IMR-90 (cell line): ENCODE measurements at regions not wholly inside any gene's neighbourhood (a gene's known extent, or its start where the extent isn't known, plus 50 kb on each side); places are given as distances from the start of the nearest gene placed in this dataset.
A peak's percentile ranks its signal among the peaks of the same experiment; 100 is the strongest.

ENCODE experiments used
- ATAC-seq: fragments of 200-7000 bp; cut with Tn5 transposase; 2 replicates; pipeline ENCODE4 v1.9.1; 2020; ENCODE audit warnings: low read depth, mild to moderate bottlenecking, moderate library complexity
- BruUV-seq: library from RNA; stranded (reverse); fragments of 400-500 nt; replicated peaks from 2 replicates; lab custom pipeline; 2021; lab: Mats Ljungman, UMichigan
- CTCF ChIA-PET: fragments of 300-600 bp; formaldehyde crosslinking; extraction: SDS; loops from one replicate; lab custom pipeline; 2021; ENCODE audit warnings: antibody characterized with exemption; lab: Yijun Ruan, JAX
- POLR2A ChIA-PET: fragments of 300-600 bp; sonication (Branson Sonifier 250); formaldehyde crosslinking; loops from one replicate; lab custom pipeline; 2022; ENCODE audit warnings: antibody characterized with exemption; ENCODE audit not compliant: unreplicated experiment; lab: Charles Lee
- DNase-seq: peaks from one replicate; pipeline ENCODE4 v3.0.0; 2013
- H2AFZ ChIP-seq: replicated peaks from 2 replicates; pipeline ENCODE3; 2013; ENCODE audit warnings: low read length, mild to moderate bottlenecking; ENCODE audit not compliant: poor library complexity
- H2AK5ac ChIP-seq: 2 replicates; pipeline ENCODE4 v1.6.1; 2013; ENCODE audit warnings: low read depth, low read length, inconsistent platforms
- H2AK9ac ChIP-seq: replicated peaks from 2 replicates; pipeline ENCODE3; 2013; ENCODE audit warnings: mild to moderate bottlenecking, low read depth, low read length, moderate library complexity; ENCODE audit not compliant: poor library complexity
- H2BK120ac ChIP-seq: 2 replicates; pipeline ENCODE4 v1.6.1; 2013; ENCODE audit warnings: low read depth, low read length, inconsistent platforms
- H2BK15ac ChIP-seq: 3 replicates; pipeline ENCODE4 v1.6.1; 2013; ENCODE audit warnings: low read depth, low read length, inconsistent platforms
- H2BK20ac ChIP-seq: 2 replicates; pipeline ENCODE4 v1.6.1; 2013; ENCODE audit warnings: low read depth, mild to moderate bottlenecking, inconsistent platforms, low read length, moderate library complexity
- H2BK5ac ChIP-seq: 2 replicates; pipeline ENCODE4 v1.6.1; 2013; ENCODE audit warnings: mild to moderate bottlenecking, low read depth, low read length, inconsistent platforms; ENCODE audit not compliant: poor library complexity, severe bottlenecking
- H3K14ac ChIP-seq: replicated peaks from 2 replicates; pipeline ENCODE4 v1.6.1; 2013; ENCODE audit warnings: low read depth, low read length, inconsistent platforms
- H3K18ac ChIP-seq: 2 replicates; pipeline ENCODE4 v1.6.1; 2013; ENCODE audit warnings: low read depth, low read length, control low read depth
- H3K23ac ChIP-seq: 2 replicates; pipeline ENCODE4 v1.6.1; 2013; ENCODE audit warnings: low read depth, low read length, inconsistent platforms
- H3K27ac ChIP-seq: 2 replicates; pipeline ENCODE4 v1.5.1; 2013; ENCODE audit warnings: mild to moderate bottlenecking, control low read depth, low read length; ENCODE audit not compliant: insufficient read depth
- H3K27me3 ChIP-seq: 2 replicates; pipeline ENCODE4 v1.6.1; 2013; ENCODE audit warnings: low read length; ENCODE audit not compliant: control insufficient read depth, insufficient read depth
- H3K36me3 ChIP-seq: 2 replicates; pipeline ENCODE4 v1.6.1; 2013; ENCODE audit warnings: low read length, mixed read lengths; ENCODE audit not compliant: control insufficient read depth, insufficient read depth
- H3K4ac ChIP-seq: 2 replicates; pipeline ENCODE4 v1.6.1; 2013; ENCODE audit warnings: low read depth, low read length, inconsistent platforms
- H3K4me1 ChIP-seq: 2 replicates; pipeline ENCODE4 v1.6.1; 2013; ENCODE audit warnings: low read length, mixed read lengths; ENCODE audit not compliant: control insufficient read depth, insufficient read depth
- H3K4me2 ChIP-seq: 2 replicates; pipeline ENCODE4 v1.6.1; 2013; ENCODE audit warnings: low read depth, mild to moderate bottlenecking, control low read depth, low read length, moderate library complexity
- H3K4me3 ChIP-seq: 2 replicates; pipeline ENCODE4 v1.5.1; 2013; ENCODE audit warnings: low read depth, mild to moderate bottlenecking, control low read depth, low read length, moderate library complexity; ENCODE audit not compliant: insufficient read depth
- H3K56ac ChIP-seq: 2 replicates; pipeline ENCODE4 v1.6.1; 2013; ENCODE audit warnings: low read length, inconsistent platforms; ENCODE audit not compliant: insufficient read depth; ENCODE audit errors: extremely low read depth
- H3K79me1 ChIP-seq, 2 experiments: 2 replicates each; pipeline ENCODE4 v1.6.1; 2013; ENCODE audit warnings: low read length in 2 of 2, inconsistent platforms in 1 of 2, low read depth in 1 of 2
- H3K9ac ChIP-seq: 2 replicates; pipeline ENCODE4 v1.6.1; 2013; ENCODE audit warnings: low read depth, low read length, control low read depth
- H3K9me1 ChIP-seq: 2 replicates; pipeline ENCODE4 v1.6.1; 2013; ENCODE audit warnings: low read length, inconsistent platforms; ENCODE audit not compliant: insufficient read depth
- H3K9me3 ChIP-seq: 2 replicates; pipeline ENCODE4 v1.6.1; 2013; ENCODE audit warnings: low read length; ENCODE audit not compliant: control insufficient read depth, insufficient read depth
- H4K20me1 ChIP-seq: 2 replicates; pipeline ENCODE4 v1.6.1; 2013; ENCODE audit warnings: low read length, inconsistent platforms; ENCODE audit not compliant: insufficient read depth
- H4K5ac ChIP-seq: 2 replicates; pipeline ENCODE4 v1.6.1; 2013; ENCODE audit warnings: mild to moderate bottlenecking, low read depth, low read length, control low read depth
- H4K8ac ChIP-seq, 2 experiments: 2 replicates each; pipeline ENCODE4 v1.6.1; 2013; ENCODE audit warnings: low read depth in 2 of 2, low read length in 2 of 2, control low read depth in 1 of 2, inconsistent platforms in 1 of 2
- H4K91ac ChIP-seq: 2 replicates; pipeline ENCODE4 v1.6.1; 2013; ENCODE audit warnings: low read depth, low read length, inconsistent platforms; ENCODE audit not compliant: insufficient read depth
- CEBPB ChIP-seq: IDR thresholded peaks from 2 replicates; pipeline ENCODE4 v1.6.1; 2012; ENCODE audit warnings: low read depth, low read length, improper control_type of control experiment
- CTCF ChIP-seq: conservative IDR thresholded peaks from 2 replicates; pipeline ENCODE4 v1.5.1; 2012; ENCODE audit warnings: mild to moderate bottlenecking, low read depth, low read length, improper control_type of control experiment
- ELK1 ChIP-seq: fragments of 150-350 bp; IDR thresholded peaks from 2 replicates; pipeline ENCODE4 v1.6.1; 2016; ENCODE audit warnings: low read depth, mild to moderate bottlenecking, low read length, moderate library complexity, borderline replicate concordance
- FOS ChIP-seq: fragments of 150-350 bp; IDR thresholded peaks from 2 replicates; pipeline ENCODE4 v1.6.1; 2016; ENCODE audit warnings: low read depth, low read length
- MAFK ChIP-seq: IDR thresholded peaks from 2 replicates; pipeline ENCODE4 v1.6.1; 2012; ENCODE audit warnings: low read depth, low read length, improper control_type of control experiment
- MAZ ChIP-seq: IDR thresholded peaks from 2 replicates; pipeline ENCODE4 v1.6.1; 2012; ENCODE audit warnings: low read depth, mild to moderate bottlenecking, low read length, improper control_type of control experiment, moderate library complexity, borderline replicate concordance
- NFE2L2 ChIP-seq: fragments of 150-350 bp; IDR thresholded peaks from 2 replicates; pipeline ENCODE4 v1.6.1; 2016; ENCODE audit warnings: low read depth, mild to moderate bottlenecking, low read length
- POLR2A ChIP-seq: IDR thresholded peaks from 2 replicates; pipeline ENCODE4 v1.6.1; 2012; ENCODE audit warnings: mild to moderate bottlenecking, low read depth, low read length
- RAD21 ChIP-seq: IDR thresholded peaks from 2 replicates; pipeline ENCODE4 v1.6.1; 2012; ENCODE audit warnings: low read length, improper control_type of control experiment
- RCOR1 ChIP-seq: IDR thresholded peaks from 2 replicates; pipeline ENCODE4 v1.6.1; 2012; ENCODE audit warnings: mild to moderate bottlenecking, low read length, improper control_type of control experiment; ENCODE audit not compliant: insufficient replicate concordance
- RFX5 ChIP-seq: IDR thresholded peaks from 2 replicates; pipeline ENCODE4 v1.8.0; 2012; ENCODE audit warnings: low read depth, mild to moderate bottlenecking, low read length, moderate library complexity
- SMC3 ChIP-seq: fragments of 150-350 bp; IDR thresholded peaks from 2 replicates; pipeline ENCODE4 v1.6.1; 2016; ENCODE audit warnings: low read depth, mild to moderate bottlenecking, antibody characterized with exemption, low read length, moderate library complexity
- WGBS, 2 experiments: methylation state at CpG; one replicate each; pipeline versions ENCODE4 v1.1.5 to v1.1.7; 2013; ENCODE audit warnings: missing lambda C conversion rate in 2 of 2; ENCODE audit not compliant: insufficient read length in 1 of 2; ENCODE audit errors: extremely low coverage in 2 of 2; 5-methylcytosine and 5-hydroxymethylcytosine counted together
- dilution Hi-C: fragments of 300-500 bp; cut with HindIII; formaldehyde crosslinking; loops from one replicate; pipeline ENCODE4 v1.14.3; 2018; ENCODE audit warnings: low sequenced_read_pairs; ENCODE audit not compliant: unreplicated experiment
- in situ Hi-C: fragments of 300-500 bp; cut with MboI; formaldehyde crosslinking; loops from 3 replicates; pipeline ENCODE4 v1.14.3; 2019; ENCODE audit warnings: low sequenced_read_pairs, inconsistent platforms, mixed read lengths
- intact Hi-C: fragments of 100-400 bp; cut with micrococcal nuclease; formaldehyde crosslinking; loops from 2 replicates; pipeline ENCODE4 v1.10.0; 2022

- peak overlapping the region; percentile 19; the same call in 1 of the 2 replicates for H3K4me2 ChIP-seq
- H2BK120ac ChIP-seq: peak overlapping the region; percentile 77; the same call in 1 of the 2 replicates
- no peak overlapping the region for H3K9ac ChIP-seq
- no peaks in the 10 kb centered on the region for H3K27me3 ChIP-seq
- WGBS, 2 experiments: no CpG with 5 or more reads among the region's 2 CpGs
- H3K79me1 ChIP-seq: 0 out of 4 replicates have a peak, but pooled peaks cover 0 to 5% of the 10 kb centered on the region in 2 experiments
- H2AFZ ChIP-seq: no peak overlapping the region
- H3K14ac ChIP-seq: peak overlapping the region; percentile 18; the same call in 1 of the 2 replicates
- H4K8ac ChIP-seq: peak overlapping the region; percentile 26 to 62; a peak in 2 of 4 replicates
- in situ Hi-C loops (no loop called here), dilution Hi-C loops (no loop called here), intact Hi-C loops (loop anchor here (2.0 kb wide), 1 partner anchor 32 kb away; no protein-coding TSS in a partner anchor)
- H3K27ac ChIP-seq: no peak overlapping the region
- H3K56ac ChIP-seq: no peak overlapping the region
- no peak overlapping the region for H3K23ac ChIP-seq
- no TSS peak for BruUV-seq
- CTCF ChIA-PET: no interaction called here
- peak overlapping the region; percentile 96; the same call in 1 of the 2 replicates for H3K18ac ChIP-seq
- ATAC-seq: peak; percentile 73
- peak; percentile 93 for DNase-seq
- H2AK5ac ChIP-seq: no peak overlapping the region
- peak overlapping the region; percentile 82; the same call in 1 of the 2 replicates for H2BK20ac ChIP-seq
- no peak overlapping the region for H4K91ac ChIP-seq
- peak overlapping the region; percentile 59; the same call in 1 of the 3 replicates for H2BK15ac ChIP-seq
- H3K9me3 ChIP-seq: peaks cover 5% of the 10 kb centered on the region; the same call in 1 of the 2 replicates
- TF ChIP-seq RAD21 (no peak), POLR2A (no peak), ELK1 (no peak), CEBPB (peak; percentile 93), MAZ (no peak), CTCF (no peak), RFX5 (no peak), RCOR1 (no peak), FOS (peak; percentile 84), NFE2L2 (0 out of 2 replicates have a peak, but pooled peaks have one; percentile 2), MAFK (no peak), SMC3 (no peak)
- no peak overlapping the region for H3K4me3 ChIP-seq
- peaks cover 16% of the 10 kb centered on the region for H3K4me1 ChIP-seq
- H2AK9ac ChIP-seq: no peak overlapping the region
- H3K4ac ChIP-seq: peak overlapping the region; percentile 28; the same call in 1 of the 2 replicates
- POLR2A ChIA-PET: no interaction called here
- peaks cover 5% of the 10 kb centered on the region for H3K9me1 ChIP-seq
- peak overlapping the region; percentile 20; the same call in 1 of the 2 replicates for H4K5ac ChIP-seq
- no peaks in the 10 kb centered on the region for H3K36me3 ChIP-seq
- H4K20me1 ChIP-seq: no peaks in the 10 kb centered on the region
- H2BK5ac ChIP-seq: peak overlapping the region; percentile 98
Measured at GRCh38 chr20:4544765-4545164, 141.5 kb upstream of the PRNP start.
